IPS DF 4.7 (cell line): ENCODE measurements at regions not wholly inside any gene's neighbourhood (a gene's known extent, or its start where the extent isn't known, plus 50 kb on each side); places are given as distances from the start of the nearest gene placed in this dataset.

Experiments
- DNase-seq: peaks from one replicate; pipeline ENCODE4 v3.0.0-alpha.2; 2013; ENCODE audit warnings: low spot score; ENCODE audit errors: extremely low read depth

DNA sequence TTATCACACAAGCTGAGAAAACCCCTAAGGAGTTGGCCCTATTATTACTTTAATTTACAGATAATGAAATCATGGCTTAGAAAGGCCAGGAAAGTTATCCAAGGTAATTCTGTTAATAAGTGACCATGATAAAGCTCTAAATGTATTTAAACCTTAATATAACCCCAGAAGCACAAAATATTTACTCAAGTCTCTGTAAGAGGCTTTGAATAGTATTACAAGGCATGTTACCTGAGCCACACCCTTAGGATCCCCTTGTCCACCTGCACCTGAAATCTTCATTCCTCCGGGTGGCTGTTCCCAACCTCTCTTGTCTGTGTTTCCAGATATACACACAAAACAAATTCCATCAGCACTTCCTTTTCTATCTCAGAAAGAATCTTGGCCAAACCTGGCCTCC is 271.6 kb upstream of the BMP2 start:
- no peak for DNase-seq

DNA sequence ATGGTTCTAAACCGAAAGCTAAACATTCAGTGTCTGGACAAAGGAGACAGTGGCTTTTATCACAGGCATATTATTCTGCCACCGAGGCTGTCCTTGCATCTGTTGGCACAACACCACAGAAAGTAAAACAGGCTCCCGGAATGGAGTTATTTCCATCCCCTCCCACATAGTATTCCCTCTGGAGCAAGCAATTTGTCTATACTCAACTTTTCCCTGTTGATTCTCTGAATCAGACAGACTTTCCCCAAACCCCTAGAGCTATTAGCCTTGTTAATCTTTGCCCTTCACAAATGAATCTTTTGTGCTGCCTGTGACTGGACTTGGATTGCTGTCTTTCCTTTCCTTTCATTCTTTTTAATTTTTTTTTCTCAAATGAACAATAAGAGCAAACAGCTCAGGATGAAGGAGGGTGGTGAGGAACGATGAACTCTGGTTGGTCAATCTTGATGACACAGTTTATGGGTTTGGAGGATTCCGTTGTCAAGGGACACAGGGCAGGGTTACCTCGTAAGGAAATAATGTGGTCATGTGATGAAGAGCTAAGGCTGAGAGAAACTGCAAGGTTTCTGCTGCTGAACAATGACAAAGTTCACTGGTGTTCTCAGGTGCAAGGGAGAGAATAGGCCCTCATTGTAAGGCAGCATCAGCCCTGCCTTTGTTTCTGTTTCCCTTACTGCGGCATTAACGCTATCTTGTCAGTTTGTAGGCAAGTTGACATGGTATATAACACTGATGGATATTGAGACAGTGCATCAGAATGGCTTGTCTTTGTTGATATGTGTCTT is 275.0 kb upstream of the BMP2 start:
- DNase-seq = no peak

DNA sequence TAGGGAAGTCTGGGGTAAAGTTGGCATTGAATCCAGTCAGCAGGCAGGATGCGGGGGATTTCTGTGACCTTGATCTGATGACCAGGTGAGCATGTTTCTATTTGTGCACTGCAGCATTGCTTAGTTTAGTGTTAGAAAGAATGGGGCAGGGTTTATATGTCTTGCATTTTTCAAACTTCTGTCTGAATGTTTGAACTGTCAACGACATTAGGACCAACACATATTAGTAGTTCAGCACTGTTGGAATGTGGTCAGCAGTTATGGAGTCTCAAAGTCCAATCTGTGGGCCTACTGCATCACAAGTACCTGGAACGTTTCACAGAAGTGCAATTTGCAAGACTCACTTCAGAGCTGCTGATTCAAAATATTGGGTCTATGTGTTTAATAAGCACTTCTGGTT is 276.6 kb upstream of the BMP2 start:
- DNase-seq = no peak

DNA sequence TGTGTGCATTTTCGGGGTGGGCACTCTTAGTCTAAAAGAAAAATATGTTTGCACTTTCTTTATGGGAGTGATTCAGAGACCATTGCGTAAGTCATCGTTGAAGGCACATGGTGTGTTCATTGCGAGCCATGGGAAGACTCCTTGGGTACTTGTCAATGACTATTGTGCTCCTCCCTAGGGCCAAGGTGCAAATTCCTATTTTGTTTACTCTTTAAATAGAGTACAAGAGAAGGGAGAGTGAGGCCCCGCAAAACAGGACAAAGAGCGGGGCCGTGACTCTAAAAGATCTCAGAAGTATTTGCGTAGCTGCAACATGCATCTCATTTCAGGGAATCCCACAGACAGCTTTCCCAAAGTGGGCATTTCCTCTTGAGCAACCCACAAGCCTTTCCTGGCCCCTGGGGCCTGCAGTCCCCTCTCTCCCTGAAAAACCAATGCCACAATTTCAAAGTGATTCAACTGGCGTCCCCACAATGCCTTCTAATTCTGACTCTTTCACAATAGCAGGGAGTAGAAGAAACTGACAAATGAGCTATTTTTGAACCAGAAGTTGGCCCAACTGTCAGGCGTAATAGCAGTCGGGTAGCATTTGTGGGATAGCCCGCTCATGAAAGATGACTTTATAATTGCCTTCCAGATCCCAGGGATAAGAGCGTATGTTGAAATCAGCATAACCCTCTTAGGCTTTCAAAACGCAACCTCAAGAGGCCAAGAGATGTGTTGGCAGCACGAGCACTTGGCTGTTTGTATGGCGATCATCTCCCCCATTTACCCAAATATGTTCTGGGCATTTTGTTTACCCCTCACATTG is 277.9 kb upstream of the BMP2 start:
- no peak for DNase-seq

DNA sequence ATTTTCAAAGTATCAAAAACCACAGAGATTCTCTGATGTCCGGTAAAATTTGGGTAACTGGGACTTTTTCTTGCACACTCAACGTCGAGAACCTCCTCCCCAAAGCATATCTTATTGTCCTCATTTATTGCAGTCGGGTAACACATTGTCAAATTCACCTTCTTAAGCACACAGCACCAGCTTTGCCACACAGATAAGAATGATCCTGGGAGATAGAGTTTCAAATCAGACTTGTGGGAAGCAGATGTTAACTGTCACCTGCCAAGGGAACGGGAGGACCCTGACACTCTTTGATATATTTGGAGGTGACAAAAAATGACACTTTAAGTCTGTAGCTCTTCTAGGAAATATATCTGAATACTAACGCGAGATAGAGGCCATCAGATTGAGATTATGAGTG is 282.1 kb upstream of the BMP2 start:
- no peak for DNase-seq

DNA sequence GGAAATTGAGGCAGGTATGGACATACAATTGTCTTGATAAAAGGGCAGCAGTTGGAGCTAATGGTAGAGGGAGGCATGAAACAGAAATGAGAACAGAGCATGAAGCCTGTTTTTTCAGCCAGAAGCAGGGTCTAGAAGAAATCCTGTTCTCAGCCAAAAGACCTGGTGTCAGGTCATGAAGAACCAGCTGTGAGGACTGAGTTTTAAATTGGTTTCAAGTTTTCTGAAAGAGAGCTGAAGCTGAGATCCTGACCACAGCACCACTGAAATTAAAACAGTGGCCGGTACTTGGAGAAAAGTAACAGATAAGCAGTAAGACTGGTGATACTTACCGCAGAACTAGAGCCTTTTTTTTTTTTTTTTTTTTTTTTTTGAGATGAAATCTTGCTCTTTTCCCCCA is 283.8 kb upstream of the BMP2 start:
- DNase-seq = no peak

DNA sequence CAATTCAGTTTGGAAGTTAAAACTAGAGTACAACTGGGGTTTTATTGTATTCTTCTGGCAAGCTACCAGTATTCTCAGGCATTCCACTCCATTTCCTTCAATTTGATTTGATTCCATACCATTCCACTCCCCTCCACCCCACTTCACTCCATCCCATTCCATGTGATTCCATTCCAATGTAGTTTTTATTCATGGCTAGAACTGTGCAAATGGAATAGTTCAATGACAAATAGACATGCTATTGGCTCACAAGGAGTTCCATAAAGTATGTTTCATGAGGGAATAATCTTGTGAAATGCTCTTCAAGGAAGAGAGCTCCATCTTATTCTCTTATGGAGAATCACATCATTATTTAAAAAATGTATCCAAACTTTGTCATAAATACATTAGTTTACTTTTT is 285.0 kb upstream of the BMP2 start:
- DNase-seq = no peak

DNA sequence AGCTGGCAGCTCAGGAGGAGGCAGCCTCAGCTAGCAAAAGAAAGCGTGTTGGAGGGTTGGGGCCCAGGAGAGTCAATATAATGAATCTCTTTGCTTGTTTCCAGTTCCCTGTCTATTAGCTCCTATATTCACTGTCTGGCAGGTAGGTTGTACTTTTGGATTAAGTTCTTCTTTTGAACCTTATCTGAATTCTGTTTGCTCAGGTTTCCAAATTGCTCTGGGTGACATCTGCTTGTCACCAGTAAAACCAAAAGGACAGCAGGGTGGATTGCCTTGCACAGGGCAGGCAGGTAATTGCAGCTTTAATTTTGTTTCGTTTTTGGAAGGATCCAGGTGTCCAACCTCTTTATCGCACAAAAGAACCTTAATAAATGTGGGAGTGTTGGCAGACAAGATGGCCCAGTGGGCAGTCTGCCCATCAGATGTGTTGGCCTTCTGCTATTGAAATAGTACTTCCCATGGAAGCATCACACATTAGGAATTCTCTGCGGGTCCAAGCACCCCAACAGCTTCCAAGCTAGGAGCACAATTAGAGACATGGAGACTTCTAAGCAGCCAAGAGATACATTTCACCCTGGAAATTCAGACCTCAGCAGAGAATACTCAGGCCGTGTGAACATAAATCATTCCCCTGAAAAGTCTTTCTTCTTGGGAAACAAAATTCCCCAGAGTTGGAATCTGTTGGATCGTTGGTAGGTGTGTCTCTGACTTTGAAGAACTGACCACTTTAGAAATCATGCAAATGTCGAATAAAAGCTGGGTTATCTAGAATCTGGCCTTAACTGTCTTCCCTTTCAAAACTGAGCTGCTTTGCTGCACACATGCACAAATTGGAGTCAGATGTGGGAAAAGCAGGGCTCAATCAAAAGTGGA is 286.9 kb upstream of the BMP2 start:
- no peak for DNase-seq

DNA sequence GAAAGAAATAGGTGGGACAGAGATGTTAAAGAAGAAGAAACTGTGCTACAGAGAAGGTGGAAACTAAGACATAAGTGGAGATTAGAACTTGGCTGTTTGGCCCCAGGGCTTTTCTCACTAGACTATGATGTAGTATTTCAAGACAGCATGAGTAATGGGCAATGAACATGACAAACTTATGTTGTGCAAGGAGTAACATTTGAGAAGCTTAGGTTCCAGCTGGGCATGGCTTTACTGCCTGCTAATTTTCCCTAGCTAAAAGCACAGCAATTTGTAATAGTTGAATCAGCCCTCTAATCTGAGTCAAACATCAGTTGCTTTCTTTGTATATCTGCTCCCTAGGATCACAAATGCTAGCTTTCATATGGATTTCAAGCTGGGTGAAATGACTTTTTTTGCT is 294.3 kb upstream of the BMP2 start:
- no peak for DNase-seq

DNA sequence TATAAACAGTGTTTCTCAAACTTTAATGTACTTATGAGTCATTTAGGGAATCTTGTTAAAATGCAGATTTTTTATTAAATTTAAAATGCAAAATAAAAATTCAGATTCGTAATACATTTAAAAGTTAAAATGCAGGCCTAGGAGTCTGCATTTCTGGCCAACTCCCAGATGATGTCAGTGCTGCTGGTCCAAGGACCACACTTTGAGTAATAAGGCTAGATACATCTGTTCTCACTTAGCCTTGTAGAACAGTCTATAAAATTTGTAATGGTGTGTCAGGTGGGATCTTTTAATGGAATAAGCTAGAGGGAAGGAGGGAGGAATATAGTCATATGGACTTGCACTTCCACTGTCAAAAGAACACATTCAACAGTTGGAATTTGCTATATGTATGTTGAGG is 295.6 kb upstream of the BMP2 start:
- DNase-seq = no peak

DNA sequence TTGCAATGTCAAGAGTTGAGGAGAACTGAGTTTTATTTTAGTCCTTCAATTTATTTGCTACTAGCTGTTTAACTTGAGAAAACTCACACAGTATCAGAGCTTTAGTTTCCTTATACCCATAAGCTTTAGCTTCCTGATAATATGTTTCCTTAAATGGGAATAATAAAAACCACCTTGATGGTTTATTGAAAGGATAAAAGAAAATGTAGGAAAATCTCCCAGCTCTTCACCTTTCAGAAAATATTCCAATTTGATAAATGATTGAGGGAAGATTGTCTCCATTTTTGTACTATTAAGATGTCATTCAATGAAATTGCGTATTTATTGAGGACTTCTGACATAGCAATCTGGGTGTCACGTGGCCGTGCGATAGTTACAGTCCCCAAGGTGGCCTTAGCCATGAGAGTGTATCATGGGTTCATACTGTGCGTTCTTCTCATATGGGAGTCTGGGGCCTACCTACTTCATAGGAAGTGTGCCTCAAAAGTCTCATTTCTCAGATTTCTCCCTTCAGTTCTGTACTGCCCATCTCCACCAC is 296.3 kb upstream of the BMP2 start:
- no peak for DNase-seq

DNA sequence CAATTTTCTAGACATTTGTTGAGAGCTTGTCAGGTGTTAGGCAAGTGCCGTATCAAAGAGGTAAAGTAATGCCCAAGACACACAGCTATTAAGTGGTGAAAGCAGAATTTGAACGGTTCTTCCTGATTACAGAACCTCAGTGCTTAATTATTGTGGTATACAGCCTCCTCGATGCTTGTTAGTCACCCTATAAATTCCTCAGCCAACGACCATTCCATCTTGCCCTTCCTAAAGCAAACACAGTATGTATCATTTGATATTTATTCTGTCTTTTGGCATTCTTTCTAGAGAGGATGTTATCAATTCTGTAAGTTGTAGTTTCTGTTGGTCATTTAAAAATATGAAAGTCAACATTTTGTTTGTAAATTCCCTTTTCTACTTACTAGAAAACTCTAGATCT is 297.8 kb upstream of the BMP2 start:
- DNase-seq = no peak

DNA sequence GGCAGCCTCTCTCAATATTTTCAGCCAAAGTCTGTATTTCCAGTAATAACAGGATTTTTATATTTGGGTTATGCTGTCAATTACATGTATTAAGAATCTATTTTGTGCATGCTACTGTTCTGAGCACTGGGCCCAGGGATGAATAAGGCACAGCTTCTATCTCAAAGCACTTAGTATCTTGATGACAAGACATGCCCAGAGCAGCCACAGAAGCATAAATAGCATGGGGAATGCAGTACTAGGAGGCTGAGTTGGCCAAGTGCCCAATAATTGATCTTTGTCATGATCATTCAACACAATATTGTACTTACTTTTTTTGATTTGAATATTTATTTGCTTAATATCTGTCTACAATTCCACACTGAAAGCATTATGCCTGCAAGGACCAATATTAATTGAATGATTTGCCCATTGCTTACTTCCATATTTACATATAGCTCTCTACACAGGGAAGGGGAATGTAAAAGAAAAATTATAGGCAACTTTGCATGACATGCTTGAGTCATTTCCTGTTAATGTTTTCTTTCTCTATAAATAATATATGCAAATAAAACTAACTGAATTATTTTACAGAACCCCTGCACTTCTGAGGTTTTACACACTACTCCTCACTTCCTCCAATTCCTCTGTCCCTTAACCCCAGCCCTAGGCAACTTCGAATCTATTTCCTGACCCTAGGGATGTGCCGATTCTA is 298.9 kb upstream of the BMP2 start:
- no peak for DNase-seq

DNA sequence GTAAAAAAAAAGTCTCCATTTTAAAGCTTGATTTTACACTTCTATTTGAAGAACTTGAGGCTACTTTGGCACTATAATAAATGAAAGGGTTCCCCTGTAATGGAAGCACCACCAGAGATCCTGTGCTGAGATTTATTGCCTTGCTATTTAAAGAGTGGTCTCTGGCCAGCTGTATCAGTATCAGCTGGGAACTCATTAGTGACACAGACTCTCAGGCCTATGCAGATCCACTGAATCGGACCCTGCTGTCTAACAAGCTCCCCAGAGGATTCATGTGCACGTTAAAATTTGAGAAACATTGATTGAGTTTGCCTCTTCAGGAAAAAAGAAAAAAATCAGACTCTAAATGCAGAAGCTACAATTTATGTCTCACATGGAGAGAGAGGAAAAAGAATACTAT is 299.9 kb upstream of the BMP2 start:
- no peak for DNase-seq

DNA sequence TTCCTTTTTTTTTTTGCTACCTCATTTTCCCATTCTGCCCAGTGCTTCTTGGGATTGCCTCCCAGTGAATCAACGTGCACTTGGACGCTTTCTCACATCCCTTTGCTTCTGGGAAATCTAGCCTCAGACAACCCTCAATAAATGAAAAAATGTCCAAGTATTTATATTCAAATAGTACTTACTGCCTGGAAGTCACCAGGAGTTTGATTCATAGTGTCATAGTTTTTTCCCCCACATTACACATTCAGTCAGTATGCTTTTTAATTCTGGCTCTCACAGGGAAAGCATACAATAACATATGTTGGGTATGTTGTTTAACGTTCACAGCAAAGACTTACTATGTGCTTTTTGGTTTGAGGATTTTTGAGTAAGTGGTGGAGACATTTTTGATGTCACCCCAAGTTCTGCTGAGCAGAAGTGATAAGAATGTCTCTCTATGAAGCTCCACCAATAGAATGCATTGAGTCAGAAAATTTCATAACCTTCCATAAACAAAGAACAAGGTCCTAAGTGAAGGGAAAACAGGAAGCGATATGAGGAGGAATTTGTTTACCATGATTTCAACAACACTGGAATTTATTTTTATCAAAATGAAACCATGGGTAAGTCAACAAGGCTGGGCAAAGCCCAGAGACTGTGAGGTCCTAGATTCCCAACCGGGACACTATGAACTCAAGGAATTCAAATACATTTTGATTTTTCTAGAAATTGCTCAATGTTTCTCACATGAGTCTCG is 301.2 kb upstream of the BMP2 start:
- no peak for DNase-seq

DNA sequence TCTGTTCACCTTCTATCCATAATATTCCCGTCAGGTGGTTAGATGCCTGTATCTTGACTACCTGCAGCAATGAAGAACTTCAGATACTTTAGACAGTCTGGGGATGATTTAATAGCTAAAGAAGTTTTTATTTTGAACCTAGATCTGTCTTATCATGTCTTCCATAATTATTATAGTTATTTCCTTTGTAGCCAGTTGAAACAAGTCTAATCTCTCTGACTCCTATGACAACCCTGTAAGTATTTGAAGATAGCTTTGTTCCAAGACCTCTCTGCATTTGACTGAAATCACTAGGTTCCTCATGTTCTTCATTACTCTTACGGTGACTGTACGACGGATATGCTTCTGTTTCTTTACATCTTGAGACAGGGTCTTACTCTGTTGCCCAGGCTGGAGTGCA is 316.6 kb upstream of the BMP2 start:
- no peak for DNase-seq

DNA sequence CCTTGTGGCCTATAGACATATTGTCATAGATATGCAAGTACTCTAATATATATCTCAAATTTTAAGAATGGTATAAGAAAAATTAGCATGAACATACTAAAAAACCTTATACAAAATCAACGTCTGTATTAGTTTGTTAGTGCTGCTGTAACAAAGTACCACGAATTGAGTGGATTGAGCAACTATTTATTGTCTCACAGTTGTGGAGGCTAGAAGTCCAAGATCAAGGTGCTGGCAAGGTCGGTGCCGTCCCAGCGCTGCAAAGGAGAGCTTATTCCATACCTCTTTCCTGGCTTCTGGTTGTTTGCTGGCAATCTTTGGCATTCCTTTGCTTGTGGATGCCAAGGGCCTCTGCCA is 317.6 kb upstream of the FERMT1 start:
- no peak for DNase-seq

DNA sequence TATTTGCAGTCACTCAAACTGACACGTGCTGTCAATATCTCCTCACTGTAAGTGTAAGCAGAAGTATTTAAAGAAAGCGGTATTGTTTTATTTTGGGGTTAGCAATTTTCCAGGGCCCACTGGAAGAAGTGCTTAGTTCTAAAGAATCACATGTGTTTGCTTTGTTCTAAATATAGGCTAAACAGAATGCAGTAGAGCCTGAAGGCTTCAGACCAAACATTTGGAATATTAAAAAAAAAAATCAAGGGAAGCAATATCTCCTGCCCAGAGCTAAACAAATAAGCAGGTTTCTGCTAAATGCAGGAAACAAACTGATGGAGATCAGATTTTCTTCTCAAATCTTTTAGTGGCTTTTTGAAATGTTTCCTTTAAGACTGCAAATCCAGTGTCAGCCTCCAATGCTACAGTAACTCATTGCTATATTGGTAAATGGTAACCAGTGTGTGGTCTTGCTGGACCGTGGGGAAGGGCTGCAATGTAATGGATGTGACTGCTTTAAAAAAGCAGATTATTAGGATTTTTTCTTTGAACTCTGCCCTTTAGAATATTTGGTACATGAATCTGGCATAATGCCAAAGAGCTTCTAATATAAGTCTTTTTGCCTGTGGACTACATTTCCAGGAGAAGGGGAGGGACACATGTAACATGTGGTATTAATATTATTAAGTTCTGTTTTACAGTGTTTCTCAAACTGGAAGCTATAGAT is 317.1 kb upstream of the FERMT1 start:
- DNase-seq = no peak

DNA sequence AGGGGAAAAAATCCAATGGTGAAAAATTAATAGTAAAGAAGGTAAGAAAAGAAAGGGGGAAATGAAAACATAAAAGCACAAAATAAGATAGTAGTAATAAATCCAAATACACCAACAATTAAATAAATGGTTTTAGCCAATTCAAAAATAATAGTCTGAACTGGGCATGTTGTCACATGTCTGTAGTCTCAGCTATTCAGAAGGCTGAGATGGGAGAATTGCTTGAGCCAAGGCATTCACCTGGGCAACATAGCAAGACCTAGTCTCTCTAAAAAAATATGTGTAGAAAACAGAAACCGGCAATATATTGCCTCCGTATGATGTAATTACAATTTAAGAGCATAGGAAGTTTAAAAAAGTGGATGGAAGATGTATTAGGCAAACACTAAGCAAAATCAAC is 311.3 kb upstream of the FERMT1 start:
- DNase-seq = no peak

DNA sequence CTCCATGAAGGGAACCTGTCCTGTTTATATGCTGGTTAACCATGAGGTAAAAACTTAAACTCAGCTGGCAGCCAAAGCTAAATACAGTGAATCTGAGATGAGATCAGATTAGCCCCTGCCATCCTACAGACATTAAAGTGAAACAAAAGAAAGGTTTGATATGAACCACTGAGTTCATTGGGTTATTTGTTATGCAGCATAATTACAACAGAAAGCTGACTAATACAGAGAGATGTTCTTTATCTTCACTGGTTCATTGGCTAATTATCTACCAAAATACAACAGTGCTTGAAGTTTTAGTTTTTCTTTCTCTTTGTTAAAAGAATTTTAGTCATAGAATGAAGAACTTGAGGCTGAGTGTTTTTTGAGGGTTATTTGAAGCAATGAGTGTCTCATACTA is 307.6 kb upstream of the FERMT1 start:
- DNase-seq = no peak
